ENCODE measurements at regions not wholly inside any gene's neighbourhood (a gene's known extent, or its start where the extent isn't known, plus 50 kb on each side); places are given as distances from the start of the nearest gene placed in this dataset.

GRCh38 chr6:8940356-8940755, 505.0 kb upstream of the SLC35B3 start:
- no peaks in the 10 kb centered on the region for H3K79me2 ChIP-seq (ENCODE audit: insufficient read depth, low read length)
- no peak for FAIRE-seq
- no peaks in the 10 kb centered on the region for H3K9me3 ChIP-seq (ENCODE audit: insufficient read depth, low read depth, low read length)
- no peak overlapping the region for H3K4me3 Mint-ChIP-seq (ENCODE audit: unreplicated experiment)
- H3K4me3 ChIP-seq (ENCODE audit: insufficient read depth, low read depth, low read length): no peak overlapping the region
- TF ChIP-seq, protein P1, sequence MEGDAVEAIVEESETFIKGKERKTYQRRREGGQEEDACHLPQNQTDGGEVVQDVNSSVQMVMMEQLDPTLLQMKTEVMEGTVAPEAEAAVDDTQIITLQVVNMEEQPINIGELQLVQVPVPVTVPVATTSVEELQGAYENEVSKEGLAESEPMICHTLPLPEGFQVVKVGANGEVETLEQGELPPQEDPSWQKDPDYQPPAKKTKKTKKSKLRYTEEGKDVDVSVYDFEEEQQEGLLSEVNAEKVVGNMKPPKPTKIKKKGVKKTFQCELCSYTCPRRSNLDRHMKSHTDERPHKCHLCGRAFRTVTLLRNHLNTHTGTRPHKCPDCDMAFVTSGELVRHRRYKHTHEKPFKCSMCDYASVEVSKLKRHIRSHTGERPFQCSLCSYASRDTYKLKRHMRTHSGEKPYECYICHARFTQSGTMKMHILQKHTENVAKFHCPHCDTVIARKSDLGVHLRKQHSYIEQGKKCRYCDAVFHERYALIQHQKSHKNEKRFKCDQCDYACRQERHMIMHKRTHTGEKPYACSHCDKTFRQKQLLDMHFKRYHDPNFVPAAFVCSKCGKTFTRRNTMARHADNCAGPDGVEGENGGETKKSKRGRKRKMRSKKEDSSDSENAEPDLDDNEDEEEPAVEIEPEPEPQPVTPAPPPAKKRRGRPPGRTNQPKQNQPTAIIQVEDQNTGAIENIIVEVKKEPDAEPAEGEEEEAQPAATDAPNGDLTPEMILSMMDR (IDR thresholded peaks at IDR 0.05; ENCODE audit: insufficient read depth, low read depth, low read length): no peak
- no peak for TF ChIP-seq EZH2 (IDR thresholded peaks at IDR 0.05; ENCODE audit: insufficient read depth, low read length)
- no peak overlapping the region for H3K27ac Mint-ChIP-seq (ENCODE audit: unreplicated experiment)
- no peak overlapping the region for H3K4me2 ChIP-seq (ENCODE audit: low read length)
- no peaks in the 10 kb centered on the region for H3K36me3 Mint-ChIP-seq (ENCODE audit: low read depth, unreplicated experiment)
- H3K27ac ChIP-seq (ENCODE audit: low read depth, low read length): no peak overlapping the region
- H4K20me1 ChIP-seq (ENCODE audit: insufficient read depth, low read length): no peaks in the 10 kb centered on the region
- H3K4me1 Mint-ChIP-seq (ENCODE audit: low read depth, unreplicated experiment): no peaks in the 10 kb centered on the region
- no peak for DNase-seq (ENCODE audit: low read depth)
- no peak overlapping the region for H3K9ac ChIP-seq (ENCODE audit: low read length)
- no peaks in the 10 kb centered on the region for H3K27me3 ChIP-seq (ENCODE audit: insufficient read depth, low read length)
- no peak overlapping the region for H2AFZ ChIP-seq (ENCODE audit: low read depth, low read length)
- H3K4me1 ChIP-seq (ENCODE audit: insufficient read depth, low read length): no peaks in the 10 kb centered on the region
- no peaks in the 10 kb centered on the region for H3K36me3 ChIP-seq (ENCODE audit: insufficient read depth, low read length)
- H3K9me3 Mint-ChIP-seq (ENCODE audit: unreplicated experiment): no peaks in the 10 kb centered on the region
- H3K27me3 Mint-ChIP-seq (ENCODE audit: low read depth, unreplicated experiment): no peaks in the 10 kb centered on the region

- H3K79me2 ChIP-seq (ENCODE audit: insufficient read depth, low read length): no peaks in the 10 kb centered on the region
- no peaks in the 10 kb centered on the region for H3K36me3 ChIP-seq (ENCODE audit: insufficient read depth, low read length)
- H3K27me3 Mint-ChIP-seq (ENCODE audit: low read depth, unreplicated experiment): no peaks in the 10 kb centered on the region
- no peak overlapping the region for H3K27ac ChIP-seq (ENCODE audit: low read depth, low read length)
- no peak overlapping the region for H3K4me3 Mint-ChIP-seq (ENCODE audit: unreplicated experiment)
- TF ChIP-seq, protein P1 (IDR thresholded peaks at IDR 0.05; ENCODE audit: insufficient read depth, low read depth, low read length): no peak
- TF ChIP-seq EZH2 (IDR thresholded peaks at IDR 0.05; ENCODE audit: insufficient read depth, low read length): no peak
- no peaks in the 10 kb centered on the region for H3K4me1 Mint-ChIP-seq (ENCODE audit: low read depth, unreplicated experiment)
- no peak for DNase-seq (ENCODE audit: low read depth)
- H3K27me3 ChIP-seq (ENCODE audit: insufficient read depth, low read length): no peaks in the 10 kb centered on the region
- no peaks in the 10 kb centered on the region for H3K4me1 ChIP-seq (ENCODE audit: insufficient read depth, low read length)
- no peak overlapping the region for H2AFZ ChIP-seq (ENCODE audit: low read depth, low read length)
- H3K4me3 ChIP-seq (ENCODE audit: insufficient read depth, low read depth, low read length): no peak overlapping the region
- H3K9me3 ChIP-seq (ENCODE audit: insufficient read depth, low read depth, low read length): no peaks in the 10 kb centered on the region
- no peak overlapping the region for H3K27ac Mint-ChIP-seq (ENCODE audit: unreplicated experiment)
- H3K9me3 Mint-ChIP-seq (ENCODE audit: unreplicated experiment): no peaks in the 10 kb centered on the region
- no peaks in the 10 kb centered on the region for H3K36me3 Mint-ChIP-seq (ENCODE audit: low read depth, unreplicated experiment)
- no peak for FAIRE-seq
- no peak overlapping the region for H3K4me2 ChIP-seq (ENCODE audit: low read length)
- no peak overlapping the region for H3K9ac ChIP-seq (ENCODE audit: low read length)
- H4K20me1 ChIP-seq (ENCODE audit: insufficient read depth, low read length): no peaks in the 10 kb centered on the region
Observed at GRCh38 chr6:8939615-8940014, 504.3 kb upstream of the SLC35B3 start.

DNA sequence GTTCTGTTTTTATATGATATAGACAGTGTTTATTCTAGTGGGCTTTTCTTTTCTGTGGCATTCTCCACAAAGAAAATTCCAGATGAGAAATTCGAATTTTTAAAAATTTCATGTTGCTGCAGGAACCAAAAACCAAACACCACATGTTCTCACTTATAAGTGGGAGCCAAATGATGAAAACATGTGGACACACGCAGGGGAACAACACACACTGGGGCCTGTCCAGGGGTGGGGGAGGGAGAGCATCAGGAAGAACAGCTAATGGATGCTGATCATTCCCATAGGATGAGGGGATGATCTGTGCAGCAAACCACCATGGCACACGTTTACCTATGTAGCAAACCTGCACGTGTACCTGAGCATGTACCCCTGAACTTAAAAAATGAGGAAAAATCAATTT, 499.0 kb upstream of the SLC35B3 start:
- TF ChIP-seq, protein P1 (IDR thresholded peaks at IDR 0.05; ENCODE audit: insufficient read depth, low read depth, low read length): no peak
- TF ChIP-seq EZH2 (IDR thresholded peaks at IDR 0.05; ENCODE audit: insufficient read depth, low read length): no peak
- no peak for FAIRE-seq
- H3K36me3 Mint-ChIP-seq (ENCODE audit: low read depth, unreplicated experiment): no peaks in the 10 kb centered on the region

More for the DNA sequence above, 499.0 kb upstream of the SLC35B3 start:
- Histone ChIP-seq H3K4me3 (ENCODE audit: insufficient read depth, low read depth, low read length) (no peak overlapping the region), H3K9me3 (ENCODE audit: insufficient read depth, low read depth, low read length) (no peaks in the 10 kb centered on the region), H3K27me3 (ENCODE audit: insufficient read depth, low read length) (no peaks in the 10 kb centered on the region), H3K27ac (ENCODE audit: low read depth, low read length) (no peak overlapping the region), H3K4me2 (ENCODE audit: low read length) (no peak overlapping the region), H3K4me1 (ENCODE audit: insufficient read depth, low read length) (no peaks in the 10 kb centered on the region), H3K9ac (ENCODE audit: low read length) (no peak overlapping the region), H2AFZ (ENCODE audit: low read depth, low read length) (no peak overlapping the region), H3K36me3 (ENCODE audit: insufficient read depth, low read length) (no peaks in the 10 kb centered on the region), H4K20me1 (ENCODE audit: insufficient read depth, low read length) (no peaks in the 10 kb centered on the region), H3K79me2 (ENCODE audit: insufficient read depth, low read length) (no peaks in the 10 kb centered on the region)
- no peaks in the 10 kb centered on the region for H3K4me1 Mint-ChIP-seq (ENCODE audit: low read depth, unreplicated experiment)
- peaks cover 2% of the 10 kb centered on the region for H3K27me3 Mint-ChIP-seq (ENCODE audit: low read depth, unreplicated experiment)
- no peak for DNase-seq (ENCODE audit: low read depth)
- no peaks in the 10 kb centered on the region for H3K9me3 Mint-ChIP-seq (ENCODE audit: unreplicated experiment)
- H3K4me3 Mint-ChIP-seq (ENCODE audit: unreplicated experiment): no peak overlapping the region
- no peak overlapping the region for H3K27ac Mint-ChIP-seq (ENCODE audit: unreplicated experiment)
